Brain microvascular endothelial cell (primary cell): ENCODE measurements at regions not wholly inside any gene's neighbourhood (a gene's known extent, or its start where the extent isn't known, plus 50 kb on each side); places are given as distances from the start of the nearest gene placed in this dataset.

Source experiments
- DNase-seq: peaks from one replicate; pipeline ENCODE4 v3.0.0-alpha.2; 2020
- H3K27ac ChIP-seq: fragments of 250-450 bp; sonication (Bioruptor Pico); 2 replicates; pipeline ENCODE4 v1.5.1; 2020; ENCODE audit warnings: mild to moderate bottlenecking, moderate library complexity
- H3K27me3 ChIP-seq: fragments of 250-450 bp; sonication (Bioruptor Pico); replicated peaks from 2 replicates; pipeline ENCODE4 v1.5.1; 2020; ENCODE audit warnings: mild to moderate bottlenecking
- H3K36me3 ChIP-seq: fragments of 250-450 bp; sonication (Bioruptor Pico); replicated peaks from 2 replicates; pipeline ENCODE4 v1.5.1; 2020; ENCODE audit warnings: mild to moderate bottlenecking
- H3K4me3 ChIP-seq: 2 replicates; pipeline ENCODE4 v1.5.1; 2011; ENCODE audit warnings: low read depth, mild to moderate bottlenecking, control low read depth, low read length, moderate library complexity
- CTCF ChIP-seq: IDR thresholded peaks from 2 replicates; pipeline ENCODE4 v1.5.1; 2011; ENCODE audit warnings: low read depth, mild to moderate bottlenecking, moderate library complexity, low read length, control low read depth, inconsistent platforms; ENCODE audit errors: missing control alignments
- in situ Hi-C: cut with HindIII; loops from 2 replicates; pipeline ENCODE4 v1.10.0; 2017; ENCODE audit warnings: low sequenced_read_pairs, low pct_ligation_motif_present

GRCh38 chr9:79809316-79809876, 237.6 kb downstream of the TLE4 start:
- Histone ChIP-seq H3K27ac (peak overlapping the region; percentile 22), H3K4me3 (no peak overlapping the region), H3K27me3 (no peaks in the 10 kb centered on the region), H3K36me3 (no peaks in the 10 kb centered on the region)
- in situ Hi-C loops = no loop called here
- TF ChIP-seq CTCF = no peak
- no peak for DNase-seq

- no peak for TF ChIP-seq CTCF
- Histone ChIP-seq H3K27ac (no peak overlapping the region), H3K4me3 (no peak overlapping the region), H3K36me3 (no peaks in the 10 kb centered on the region), H3K27me3 (no peaks in the 10 kb centered on the region)
- in situ Hi-C loops = no loop called here
- no peak for DNase-seq
Measured at GRCh38 chr9:79807971-79808370, 236.2 kb downstream of the TLE4 start.

GRCh38 chr9:79806086-79806485, 234.3 kb downstream of the TLE4 start:
- H3K36me3 ChIP-seq = no peaks in the 10 kb centered on the region
- no peaks in the 10 kb centered on the region for H3K27me3 ChIP-seq
- DNase-seq = no peak
- no peak for TF ChIP-seq CTCF
- no peak overlapping the region for H3K4me3 ChIP-seq
- H3K27ac ChIP-seq = no peak overlapping the region
- in situ Hi-C loops = no loop called here

GRCh38 chr9:79801459-79801858, 229.7 kb downstream of the TLE4 start:
- in situ Hi-C loops = no loop called here
- Histone ChIP-seq H3K27ac (no peak overlapping the region), H3K27me3 (no peaks in the 10 kb centered on the region), H3K36me3 (no peaks in the 10 kb centered on the region), H3K4me3 (no peak overlapping the region)
- DNase-seq = no peak
- no peak for TF ChIP-seq CTCF

- no peak for TF ChIP-seq CTCF
- Histone ChIP-seq H3K27ac (no peak overlapping the region), H3K27me3 (no peaks in the 10 kb centered on the region), H3K4me3 (no peak overlapping the region), H3K36me3 (no peaks in the 10 kb centered on the region)
- DNase-seq = no peak
- in situ Hi-C loops = no loop called here
Measured at GRCh38 chr9:79800578-79800977, 228.8 kb downstream of the TLE4 start.

- H3K27me3 ChIP-seq = no peaks in the 10 kb centered on the region
- TF ChIP-seq CTCF = no peak
- peak; percentile 6 for DNase-seq
- H3K4me3 ChIP-seq = no peak overlapping the region
- in situ Hi-C loops = no loop called here
- no peak overlapping the region for H3K27ac ChIP-seq
- no peaks in the 10 kb centered on the region for H3K36me3 ChIP-seq
Measured at GRCh38 chr9:79799691-79800335, 228.0 kb downstream of the TLE4 start.
